HepG2 (cell line): ENCODE measurements at regions not wholly inside any gene's neighbourhood (a gene's known extent, or its start where the extent isn't known, plus 50 kb on each side); places are given as distances from the start of the nearest gene placed in this dataset.

Source experiments
- ATAC-seq: fragments of 200-7000 bp; cut with Tn5 transposase; 3 replicates; pipeline ENCODE4 v1.9.1; 2020; ENCODE audit warnings: mild to moderate bottlenecking, moderate library complexity
- BruUV-seq: library from RNA; stranded (reverse); fragments of 400-500 nt; replicated peaks from 2 replicates; lab custom pipeline; 2021; lab: Mats Ljungman, UMichigan
- CTCF ChIA-PET: fragments of 300-600 bp; formaldehyde crosslinking; extraction: SDS; loops from one replicate; lab custom pipeline; 2021; ENCODE audit warnings: low total read pairs, inconsistent platforms, low intra/inter-chr PET ratio; lab: Yijun Ruan, JAX
- POLR2A ChIA-PET: fragments of 350-600 bp; sonication (Branson Sonifier 250); formaldehyde crosslinking; loops from one replicate; lab custom pipeline; 2020; ENCODE audit warnings: antibody characterized with exemption, inconsistent platforms; lab: Yijun Ruan, JAX
- DNase-seq: peaks from one replicate; pipeline ENCODE4 v3.0.0-alpha.2; 2015; ENCODE audit warnings: low spot score
- FAIRE-seq: peaks from 3 replicates; lab custom pipeline; 2011; peaks lifted over from hg19 to GRCh38; lab: Jason Lieb, UNC
- H2AFZ ChIP-seq: one replicate; pipeline ENCODE4 v1.6.1; 2011; ENCODE audit warnings: low read length, inconsistent platforms
- H3K27ac ChIP-seq: fragments of 300-600 bp; 3 replicates; pipeline ENCODE4 v1.8.0; 2011; ENCODE audit warnings: mixed run types, mild to moderate bottlenecking, mixed read lengths, low read length, inconsistent platforms; ENCODE audit not compliant: insufficient read depth; ENCODE audit errors: extremely low read length
- H3K27me3 ChIP-seq, 2 experiments: fragments of 200-600 bp in 1 of 2; 2 replicates in 1 of 2; 3 replicates in 1 of 2; pipeline versions ENCODE4 v1.6.0 to v1.8.0; 2011; ENCODE audit warnings: low read length in 2 of 2, mild to moderate bottlenecking in 2 of 2, moderate library complexity in 2 of 2, inconsistent platforms in 1 of 2; ENCODE audit not compliant: insufficient read depth in 2 of 2, control insufficient read depth in 1 of 2
- H3K36me3 ChIP-seq, 2 experiments: fragments of 200-600 bp in 1 of 2; replicated peaks in 1 of 2; 2 replicates in 1 of 2; 3 replicates in 1 of 2; pipeline versions ENCODE4 v1.5.1 to v1.8.0; 2011; ENCODE audit warnings: low read length in 2 of 2, inconsistent platforms in 1 of 2; ENCODE audit not compliant: insufficient read depth in 2 of 2, control insufficient read depth in 1 of 2
- H3K4me1 ChIP-seq: 2 replicates; pipeline ENCODE4 v1.5.1; 2012; ENCODE audit warnings: low read length, inconsistent platforms; ENCODE audit not compliant: insufficient read depth
- H3K4me2 ChIP-seq: 2 replicates; pipeline ENCODE4 v1.6.0; 2011; ENCODE audit warnings: low read depth, low read length, inconsistent platforms
- H3K4me3 ChIP-seq, 3 experiments: fragments of 200-600 bp in 1 of 3; sonication (generic), shearing (Covaris generic) in 1 of 3; replicated peaks in 1 of 3; 2 replicates each; pipeline ENCODE4 v1.5.1; 2011 to 2016; ENCODE audit warnings: low read length in 3 of 3, inconsistent platforms in 2 of 3, low read depth in 2 of 3, mild to moderate bottlenecking in 2 of 3, control low read depth in 1 of 3, mixed read lengths in 1 of 3; ENCODE audit not compliant: insufficient read depth in 1 of 3
- H3K79me2 ChIP-seq: one replicate; pipeline ENCODE4 v1.6.1; 2011; ENCODE audit warnings: low read length, inconsistent platforms; ENCODE audit not compliant: insufficient read depth
- H3K9ac ChIP-seq: 2 replicates; pipeline ENCODE4 v1.6.0; 2011; ENCODE audit warnings: mild to moderate bottlenecking, low read depth, low read length, inconsistent platforms; ENCODE audit not compliant: insufficient read depth
- H3K9me3 ChIP-seq: 2 replicates; pipeline ENCODE4 v1.5.1; 2012; ENCODE audit warnings: mild to moderate bottlenecking, low read length
- H4K20me1 ChIP-seq: 2 replicates; pipeline ENCODE4 v1.6.0; 2011; ENCODE audit warnings: inconsistent platforms, mild to moderate bottlenecking, low read length, moderate library complexity; ENCODE audit not compliant: insufficient read depth
- ATF1 ChIP-seq: IDR thresholded peaks from 2 replicates; pipeline ENCODE4 v1.6.1; 2016; ENCODE audit warnings: mild to moderate bottlenecking, control low read depth
- BORCS8-MEF2B ChIP-seq: sonication (generic); formaldehyde crosslinking; IDR thresholded peaks from 2 replicates; pipeline ENCODE4 v1.8.0; 2022; ENCODE audit warnings: mild to moderate bottlenecking, missing genetic modification reagents
- GLMP ChIP-seq: sonication (generic); formaldehyde crosslinking; IDR thresholded peaks from 2 replicates; pipeline ENCODE4 v1.9.0; 2021; ENCODE audit warnings: missing genetic modification reagents, mild to moderate bottlenecking, borderline replicate concordance
- GMEB2 ChIP-seq: IDR thresholded peaks from 2 replicates; pipeline ENCODE4 v1.6.1; 2016; ENCODE audit warnings: missing biosample characterization, missing genetic modification reagents, low read depth
- KDM2A ChIP-seq: sonication (generic); formaldehyde crosslinking; IDR thresholded peaks from 2 replicates; pipeline ENCODE4 v1.4.0; 2020; ENCODE audit warnings: low read depth, missing genetic modification reagents, borderline replicate concordance
- KDM3A ChIP-seq: IDR thresholded peaks from 2 replicates; pipeline ENCODE4 v1.6.1; 2018; ENCODE audit warnings: low read depth, missing compliant biosample characterization
- KDM4B ChIP-seq: sonication (generic); formaldehyde crosslinking; IDR thresholded peaks from 2 replicates; pipeline ENCODE4 v1.4.0; 2020; ENCODE audit warnings: missing genetic modification reagents
- KLF9 ChIP-seq: IDR thresholded peaks from 2 replicates; pipeline ENCODE4 v1.6.1; 2016; ENCODE audit warnings: low read depth
- MTF2 ChIP-seq: sonication (generic); formaldehyde crosslinking; IDR thresholded peaks from 2 replicates; pipeline ENCODE4 v1.5.0; 2020; ENCODE audit warnings: missing genetic modification reagents, borderline replicate concordance
- NCOA5 ChIP-seq: sonication (generic); formaldehyde crosslinking; IDR thresholded peaks from 2 replicates; pipeline ENCODE4 v1.4.0; 2020; ENCODE audit warnings: missing genetic modification reagents
- NR2F1 ChIP-seq, 2 experiments: fragments of 450-650 bp in 1 of 2; formaldehyde crosslinking in 1 of 2; IDR thresholded peaks; 2 replicates each; pipeline versions ENCODE4 v1.5.0 to v1.6.1; 2016 to 2020; ENCODE audit warnings: mild to moderate bottlenecking in 1 of 2, missing compliant biosample characterization in 1 of 2, missing genetic modification reagents in 1 of 2, moderate library complexity in 1 of 2
- RAD21 ChIP-seq: fragments of 450-650 bp; formaldehyde crosslinking; IDR thresholded peaks from 2 replicates; pipeline ENCODE4 v1.5.0; 2020; ENCODE audit warnings: mild to moderate bottlenecking
- SP140L ChIP-seq: sonication (generic); formaldehyde crosslinking; IDR thresholded peaks from 2 replicates; pipeline ENCODE4 v1.4.0; 2020; ENCODE audit warnings: missing genetic modification reagents, borderline replicate concordance
- XRCC5 ChIP-seq: fragments of 200-400 bp; formaldehyde crosslinking; optimal IDR thresholded peaks from 2 replicates; pipeline ENCODE3; 2017; ENCODE audit warnings: mild to moderate bottlenecking, low read length
- ZNF331 ChIP-seq: sonication (generic); formaldehyde crosslinking; IDR thresholded peaks from 2 replicates; pipeline ENCODE4 v1.4.0; 2020; ENCODE audit warnings: missing genetic modification reagents
- ZNF33A ChIP-seq: sonication (generic); formaldehyde crosslinking; IDR thresholded peaks from 2 replicates; pipeline ENCODE4 v1.5.1; 2020; ENCODE audit warnings: missing genetic modification reagents, mild to moderate bottlenecking, moderate library complexity, borderline replicate concordance
- ZNF362 ChIP-seq: sonication (generic); formaldehyde crosslinking; IDR thresholded peaks from 2 replicates; pipeline ENCODE4 v1.4.0; 2020; ENCODE audit warnings: missing genetic modification reagents, mild to moderate bottlenecking, borderline replicate concordance
- ZNF430 ChIP-seq: sonication (generic); formaldehyde crosslinking; IDR thresholded peaks from 2 replicates; pipeline ENCODE4 v1.9.0; 2021; ENCODE audit warnings: mild to moderate bottlenecking, missing genetic modification reagents
- ZNF468 ChIP-seq: sonication (generic); formaldehyde crosslinking; IDR thresholded peaks from 2 replicates; pipeline ENCODE4 v1.8.0; 2022; ENCODE audit warnings: mild to moderate bottlenecking, moderate library complexity, missing genetic modification reagents
- ZSCAN20 ChIP-seq: sonication (generic); formaldehyde crosslinking; IDR thresholded peaks from 2 replicates; pipeline ENCODE4 v1.4.0; 2020; ENCODE audit warnings: missing genetic modification reagents, mild to moderate bottlenecking, borderline replicate concordance
- WGBS: methylation state at CpG from one replicate; pipeline ENCODE4 v1.1.6; 2017; ENCODE audit warnings: low lambda C conversion rate; 5-methylcytosine and 5-hydroxymethylcytosine counted together
- in situ Hi-C: cut with HindIII; loops from 2 replicates; pipeline ENCODE4 v1.10.0; 2017; ENCODE audit warnings: low pct_unique_long_range_greater_than_20kb; ENCODE audit not compliant: extremely low pct_ligation_motif_present
- intact Hi-C: fragments of 100-400 bp; cut with micrococcal nuclease; formaldehyde crosslinking; loops from one replicate; pipeline ENCODE4 v1.10.0; 2022; ENCODE audit not compliant: unreplicated experiment

DNA sequence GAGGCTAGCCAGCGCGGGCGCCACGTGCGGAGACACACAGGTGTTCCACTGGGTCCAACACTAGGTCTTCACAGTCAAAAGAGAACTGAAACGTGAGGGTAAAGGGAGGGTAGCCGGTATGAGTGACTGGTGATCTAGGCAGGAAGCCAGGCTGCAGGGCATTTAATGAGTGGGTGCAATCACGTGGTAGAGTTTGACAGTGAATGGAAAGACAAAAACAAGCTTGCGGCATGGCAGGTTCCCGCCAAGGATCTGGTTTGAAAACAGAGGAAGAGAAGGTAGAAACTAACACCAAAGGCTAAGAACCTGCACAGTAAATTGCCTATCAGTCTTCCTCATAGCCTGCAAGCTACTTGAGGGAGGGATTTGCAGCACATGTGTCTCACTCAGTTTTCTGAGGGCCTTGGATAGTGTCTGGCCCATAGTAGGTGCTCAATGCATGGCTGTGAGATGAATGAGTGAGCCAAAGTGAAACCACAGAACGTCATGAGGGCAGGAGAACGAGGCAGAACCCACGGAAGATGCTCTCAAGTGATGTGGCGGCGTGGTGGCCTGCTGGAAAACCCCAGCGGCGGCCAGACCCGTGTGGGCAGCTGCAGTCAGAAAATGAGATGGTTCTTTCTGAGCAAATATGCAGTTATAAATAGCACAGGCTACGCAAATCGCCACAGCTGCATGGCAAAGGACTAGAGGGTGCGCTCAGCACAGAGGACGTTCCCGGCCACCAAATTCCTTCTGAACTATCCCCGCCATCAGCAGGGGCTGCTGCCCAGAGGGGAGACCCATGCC lies 183.6 kb upstream of the NFE2L3 start:
- no peak for ATAC-seq
- H3K4me3 ChIP-seq: no peak overlapping the region
- no peak overlapping the region for H3K9ac ChIP-seq
- no peak overlapping the region for H3K27ac ChIP-seq
- WGBS: 59% methylated on average over 18 of the region's 24 CpGs
- no peaks in the 10 kb centered on the region for H4K20me1 ChIP-seq
- H3K4me2 ChIP-seq: no peak overlapping the region
- H3K4me1 ChIP-seq: no peaks in the 10 kb centered on the region
- H3K9me3 ChIP-seq: no peaks in the 10 kb centered on the region
- TF ChIP-seq KLF9 (CRISPR knock-in tag): no peak
- TF ChIP-seq KDM2A (CRISPR knock-in tag): no peak
- TF ChIP-seq SP140L (CRISPR knock-in tag): no peak
- TF ChIP-seq MTF2 (CRISPR knock-in tag): no peak
- TF ChIP-seq ZNF362: no peak
- no peak for TF ChIP-seq GLMP (CRISPR knock-in tag)
- TF ChIP-seq NCOA5 (CRISPR knock-in tag): no peak
- TF ChIP-seq RAD21 (CRISPR knock-in tag): no peak
- no peak for TF ChIP-seq ATF1 (CRISPR knock-in tag)
- no peak for TF ChIP-seq ZNF33A
- TF ChIP-seq ZNF468 (CRISPR knock-in tag): no peak
- no peak for TF ChIP-seq ZSCAN20
- no peak for TF ChIP-seq ZNF331
- no peak for TF ChIP-seq KDM3A (CRISPR knock-in tag)
- no peak for TF ChIP-seq ZNF430 (CRISPR knock-in tag)
- TF ChIP-seq KDM4B (CRISPR knock-in tag): no peak
- TF ChIP-seq XRCC5: no peak
- TF ChIP-seq NR2F1 (CRISPR knock-in tag; IDR thresholded peaks at IDR 0.05): no peak
- TF ChIP-seq GMEB2: no peak
- no peak for TF ChIP-seq BORCS8-MEF2B (CRISPR knock-in tag)
- CTCF ChIA-PET: no interaction called here
- FAIRE-seq: no peak
- no peak for DNase-seq
- no peaks in the 10 kb centered on the region for H3K36me3 ChIP-seq
- intact Hi-C loops: no loop called here
- peaks cover 0 to 8% of the 10 kb centered on the region in 2 experiments; a peak in 3 of 5 replicates for H3K27me3 ChIP-seq
- H2AFZ ChIP-seq: no peak overlapping the region
- no TSS peak for BruUV-seq
- POLR2A ChIA-PET: no interaction called here
- no peaks in the 10 kb centered on the region for H3K79me2 ChIP-seq
- in situ Hi-C loops: no loop called here
